H1 (cell line): ENCODE measurements at regions not wholly inside any gene's neighbourhood (a gene's known extent, or its start where the extent isn't known, plus 50 kb on each side); places are given as distances from the start of the nearest gene placed in this dataset.

Experiments
- HDAC2 ChIP-seq, 2 experiments: fragments of 300-600 bp in 1 of 2; sonication (generic) in 1 of 2; IDR thresholded peaks; 2 replicates each; pipeline ENCODE4 v1.6.1; 2011 to 2012; ENCODE audit warnings: low read depth in 2 of 2, low read length in 2 of 2, mild to moderate bottlenecking in 2 of 2, moderate library complexity in 2 of 2, borderline replicate concordance in 1 of 2, inconsistent platforms in 1 of 2
- POLR2AphosphoS5 ChIP-seq: IDR thresholded peaks from 2 replicates; pipeline ENCODE4 v1.6.1; 2011; ENCODE audit warnings: low read depth, low read length
- SIN3A ChIP-seq, 2 experiments: IDR thresholded peaks in 1 of 2; conservative IDR thresholded peaks in 1 of 2; 2 replicates each; pipeline ENCODE4 v1.6.1; 2011 to 2012; ENCODE audit warnings: low read length in 2 of 2, improper control_type of control experiment in 1 of 2, low read depth in 1 of 2, mild to moderate bottlenecking in 1 of 2
- TAF1 ChIP-seq: IDR thresholded peaks from 2 replicates; pipeline ENCODE4 v1.6.1; 2011; ENCODE audit warnings: mild to moderate bottlenecking, low read depth, low read length
- TF ChIP-seq, protein P1 (sequence below): IDR thresholded peaks from 2 replicates; pipeline ENCODE4 v1.6.1; 2012; ENCODE audit warnings: inconsistent platforms
- TF ChIP-seq, protein P2 (sequence below): fragments of 300-600 bp; sonication (generic); IDR thresholded peaks from 2 replicates; pipeline ENCODE4 v1.7.1; 2012; ENCODE audit warnings: low read length, moderate library complexity, mild to moderate bottlenecking, inconsistent platforms; ENCODE audit not compliant: insufficient replicate concordance

DNA sequence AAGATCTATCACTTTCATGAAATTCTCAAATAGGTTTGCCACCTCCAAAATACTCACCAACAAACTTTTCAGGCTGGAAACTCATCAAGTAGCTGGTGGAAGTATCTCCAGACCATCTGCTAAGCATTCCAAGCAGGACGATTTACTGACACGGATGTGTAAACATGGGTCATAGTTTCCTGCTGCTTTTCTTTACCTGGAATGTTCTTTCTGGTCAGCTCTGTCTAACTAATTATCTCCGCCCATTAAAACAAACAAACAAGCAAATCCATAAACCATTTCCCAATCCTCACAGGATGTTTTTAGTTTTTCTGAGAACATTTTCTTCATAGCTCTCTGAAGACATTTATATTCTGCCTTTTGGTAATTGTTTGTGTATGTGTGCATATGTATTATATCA lies 397.0 kb downstream of the METTL15 start (continued):
- TF ChIP-seq HDAC2 (IDR thresholded peaks at IDR 0.05; ENCODE audit: borderline replicate concordance in 1 of 2, low read depth in 2 of 2, low read length in 2 of 2) (no peak), POLR2AphosphoS5 (no peak), TAF1 (no peak), SIN3A (conservative IDR thresholded peaks at IDR 0.05 in 1 of 2, IDR thresholded peaks at IDR 0.05 in 1 of 2; ENCODE audit: low read depth in 1 of 2, low read length in 2 of 2) (no peak)
- TF ChIP-seq, protein P1, sequence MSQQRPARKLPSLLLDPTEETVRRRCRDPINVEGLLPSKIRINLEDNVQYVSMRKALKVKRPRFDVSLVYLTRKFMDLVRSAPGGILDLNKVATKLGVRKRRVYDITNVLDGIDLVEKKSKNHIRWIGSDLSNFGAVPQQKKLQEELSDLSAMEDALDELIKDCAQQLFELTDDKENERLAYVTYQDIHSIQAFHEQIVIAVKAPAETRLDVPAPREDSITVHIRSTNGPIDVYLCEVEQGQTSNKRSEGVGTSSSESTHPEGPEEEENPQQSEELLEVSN, result no peak
- TF ChIP-seq, protein P2, sequence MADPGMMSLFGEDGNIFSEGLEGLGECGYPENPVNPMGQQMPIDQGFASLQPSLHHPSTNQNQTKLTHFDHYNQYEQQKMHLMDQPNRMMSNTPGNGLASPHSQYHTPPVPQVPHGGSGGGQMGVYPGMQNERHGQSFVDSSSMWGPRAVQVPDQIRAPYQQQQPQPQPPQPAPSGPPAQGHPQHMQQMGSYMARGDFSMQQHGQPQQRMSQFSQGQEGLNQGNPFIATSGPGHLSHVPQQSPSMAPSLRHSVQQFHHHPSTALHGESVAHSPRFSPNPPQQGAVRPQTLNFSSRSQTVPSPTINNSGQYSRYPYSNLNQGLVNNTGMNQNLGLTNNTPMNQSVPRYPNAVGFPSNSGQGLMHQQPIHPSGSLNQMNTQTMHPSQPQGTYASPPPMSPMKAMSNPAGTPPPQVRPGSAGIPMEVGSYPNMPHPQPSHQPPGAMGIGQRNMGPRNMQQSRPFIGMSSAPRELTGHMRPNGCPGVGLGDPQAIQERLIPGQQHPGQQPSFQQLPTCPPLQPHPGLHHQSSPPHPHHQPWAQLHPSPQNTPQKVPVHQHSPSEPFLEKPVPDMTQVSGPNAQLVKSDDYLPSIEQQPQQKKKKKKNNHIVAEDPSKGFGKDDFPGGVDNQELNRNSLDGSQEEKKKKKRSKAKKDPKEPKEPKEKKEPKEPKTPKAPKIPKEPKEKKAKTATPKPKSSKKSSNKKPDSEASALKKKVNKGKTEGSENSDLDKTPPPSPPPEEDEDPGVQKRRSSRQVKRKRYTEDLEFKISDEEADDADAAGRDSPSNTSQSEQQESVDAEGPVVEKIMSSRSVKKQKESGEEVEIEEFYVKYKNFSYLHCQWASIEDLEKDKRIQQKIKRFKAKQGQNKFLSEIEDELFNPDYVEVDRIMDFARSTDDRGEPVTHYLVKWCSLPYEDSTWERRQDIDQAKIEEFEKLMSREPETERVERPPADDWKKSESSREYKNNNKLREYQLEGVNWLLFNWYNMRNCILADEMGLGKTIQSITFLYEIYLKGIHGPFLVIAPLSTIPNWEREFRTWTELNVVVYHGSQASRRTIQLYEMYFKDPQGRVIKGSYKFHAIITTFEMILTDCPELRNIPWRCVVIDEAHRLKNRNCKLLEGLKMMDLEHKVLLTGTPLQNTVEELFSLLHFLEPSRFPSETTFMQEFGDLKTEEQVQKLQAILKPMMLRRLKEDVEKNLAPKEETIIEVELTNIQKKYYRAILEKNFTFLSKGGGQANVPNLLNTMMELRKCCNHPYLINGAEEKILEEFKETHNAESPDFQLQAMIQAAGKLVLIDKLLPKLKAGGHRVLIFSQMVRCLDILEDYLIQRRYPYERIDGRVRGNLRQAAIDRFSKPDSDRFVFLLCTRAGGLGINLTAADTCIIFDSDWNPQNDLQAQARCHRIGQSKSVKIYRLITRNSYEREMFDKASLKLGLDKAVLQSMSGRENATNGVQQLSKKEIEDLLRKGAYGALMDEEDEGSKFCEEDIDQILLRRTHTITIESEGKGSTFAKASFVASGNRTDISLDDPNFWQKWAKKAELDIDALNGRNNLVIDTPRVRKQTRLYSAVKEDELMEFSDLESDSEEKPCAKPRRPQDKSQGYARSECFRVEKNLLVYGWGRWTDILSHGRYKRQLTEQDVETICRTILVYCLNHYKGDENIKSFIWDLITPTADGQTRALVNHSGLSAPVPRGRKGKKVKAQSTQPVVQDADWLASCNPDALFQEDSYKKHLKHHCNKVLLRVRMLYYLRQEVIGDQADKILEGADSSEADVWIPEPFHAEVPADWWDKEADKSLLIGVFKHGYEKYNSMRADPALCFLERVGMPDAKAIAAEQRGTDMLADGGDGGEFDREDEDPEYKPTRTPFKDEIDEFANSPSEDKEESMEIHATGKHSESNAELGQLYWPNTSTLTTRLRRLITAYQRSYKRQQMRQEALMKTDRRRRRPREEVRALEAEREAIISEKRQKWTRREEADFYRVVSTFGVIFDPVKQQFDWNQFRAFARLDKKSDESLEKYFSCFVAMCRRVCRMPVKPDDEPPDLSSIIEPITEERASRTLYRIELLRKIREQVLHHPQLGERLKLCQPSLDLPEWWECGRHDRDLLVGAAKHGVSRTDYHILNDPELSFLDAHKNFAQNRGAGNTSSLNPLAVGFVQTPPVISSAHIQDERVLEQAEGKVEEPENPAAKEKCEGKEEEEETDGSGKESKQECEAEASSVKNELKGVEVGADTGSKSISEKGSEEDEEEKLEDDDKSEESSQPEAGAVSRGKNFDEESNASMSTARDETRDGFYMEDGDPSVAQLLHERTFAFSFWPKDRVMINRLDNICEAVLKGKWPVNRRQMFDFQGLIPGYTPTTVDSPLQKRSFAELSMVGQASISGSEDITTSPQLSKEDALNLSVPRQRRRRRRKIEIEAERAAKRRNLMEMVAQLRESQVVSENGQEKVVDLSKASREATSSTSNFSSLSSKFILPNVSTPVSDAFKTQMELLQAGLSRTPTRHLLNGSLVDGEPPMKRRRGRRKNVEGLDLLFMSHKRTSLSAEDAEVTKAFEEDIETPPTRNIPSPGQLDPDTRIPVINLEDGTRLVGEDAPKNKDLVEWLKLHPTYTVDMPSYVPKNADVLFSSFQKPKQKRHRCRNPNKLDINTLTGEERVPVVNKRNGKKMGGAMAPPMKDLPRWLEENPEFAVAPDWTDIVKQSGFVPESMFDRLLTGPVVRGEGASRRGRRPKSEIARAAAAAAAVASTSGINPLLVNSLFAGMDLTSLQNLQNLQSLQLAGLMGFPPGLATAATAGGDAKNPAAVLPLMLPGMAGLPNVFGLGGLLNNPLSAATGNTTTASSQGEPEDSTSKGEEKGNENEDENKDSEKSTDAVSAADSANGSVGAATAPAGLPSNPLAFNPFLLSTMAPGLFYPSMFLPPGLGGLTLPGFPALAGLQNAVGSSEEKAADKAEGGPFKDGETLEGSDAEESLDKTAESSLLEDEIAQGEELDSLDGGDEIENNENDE, result no peak
